LNCAP (cell line): ENCODE measurements at regions not wholly inside any gene's neighbourhood (a gene's known extent, or its start where the extent isn't known, plus 50 kb on each side); places are given as distances from the start of the nearest gene placed in this dataset.

ENCODE experiments used
- CTCF ChIP-seq: fragments of 450-650 bp; IDR thresholded peaks from 2 replicates; pipeline ENCODE4 v1.5.1; 2017; ENCODE audit warnings: mild to moderate bottlenecking

GRCh38 chr17:52709724-52710123 is 551.2 kb upstream of the CA10 start:
- no peak for TF ChIP-seq CTCF

- no peak for TF ChIP-seq CTCF
Observed at GRCh38 chr17:52696362-52696761, 537.8 kb upstream of the CA10 start.

- TF ChIP-seq CTCF, result no peak
Observed at GRCh38 chr17:52686140-52686539, 527.6 kb upstream of the CA10 start.

GRCh38 chr17:52681480-52681879 is 523.0 kb upstream of the CA10 start:
- no peak for TF ChIP-seq CTCF

GRCh38 chr17:52678211-52678610 is 519.7 kb upstream of the CA10 start:
- TF ChIP-seq CTCF, result no peak

DNA sequence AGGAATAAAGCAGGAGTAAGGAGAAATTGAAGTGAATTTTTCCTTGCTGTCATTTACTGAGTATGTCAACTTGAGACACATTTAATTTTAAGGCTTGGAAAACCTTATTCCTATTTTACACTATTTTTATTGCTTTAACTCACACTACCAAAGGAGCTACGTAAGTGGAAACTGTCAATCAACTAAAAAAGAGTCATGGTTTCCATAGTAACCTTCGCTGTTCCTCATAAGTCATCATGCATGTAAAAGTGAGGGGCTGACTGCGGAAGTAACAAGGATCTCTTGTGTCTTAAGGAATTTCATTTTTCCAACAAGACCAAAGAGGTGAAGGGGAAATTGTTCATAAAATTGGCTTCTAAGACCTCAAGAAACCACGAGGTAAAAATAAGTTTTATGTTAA is 516.2 kb upstream of the CA10 start:
- no peak for TF ChIP-seq CTCF

GRCh38 chr17:52673791-52674190 is 515.3 kb upstream of the CA10 start:
- TF ChIP-seq CTCF, result no peak

GRCh38 chr17:52666264-52666663 is 507.8 kb upstream of the CA10 start:
- TF ChIP-seq CTCF, result no peak
